Lower leg skin (tissue), 3 donors: ENCODE measurements at regions not wholly inside any gene's neighbourhood (a gene's known extent, or its start where the extent isn't known, plus 50 kb on each side); places are given as distances from the start of the nearest gene placed in this dataset.

Source experiments
- POLR2A ChIP-seq, 2 donors: fragments of 450-650 bp; IDR thresholded peaks; one replicate each; pipeline ENCODE4 v1.6.1; 2016 to 2017; ENCODE audit warnings: antibody characterized with exemption in 2 of 2, mild to moderate bottlenecking in 1 of 2, moderate library complexity in 1 of 2
- TF ChIP-seq, protein P1 (sequence below), 3 donors: fragments of 450-650 bp; IDR thresholded peaks; one replicate each; pipeline ENCODE4 v1.5.1; 2016; ENCODE audit warnings: antibody characterized with exemption in 3 of 3, mild to moderate bottlenecking in 3 of 3, moderate library complexity in 2 of 3

DNA sequence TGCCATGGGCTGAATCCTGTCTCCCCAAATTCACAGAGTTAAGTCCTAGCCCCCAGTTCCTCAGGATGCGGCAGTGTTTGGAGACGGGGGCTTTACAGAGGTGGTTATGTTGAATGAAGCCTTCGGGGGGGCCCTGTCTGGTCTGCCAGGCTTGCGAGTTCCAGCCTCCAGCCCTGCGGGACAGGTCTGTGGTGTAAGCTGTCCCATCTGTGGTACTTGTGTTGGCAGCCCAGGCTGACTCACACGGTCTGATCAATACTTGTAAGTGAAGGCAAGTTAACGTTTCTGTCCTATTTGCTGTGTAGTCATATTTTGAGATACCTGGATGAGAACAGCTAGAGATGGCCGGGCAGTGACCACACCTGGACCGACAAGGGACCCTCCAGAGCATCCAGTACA lies 51.8 kb upstream of the GPR31 start:
- TF ChIP-seq POLR2A (IDR thresholded peaks at IDR 0.05) = no peak
- TF ChIP-seq, protein P1, sequence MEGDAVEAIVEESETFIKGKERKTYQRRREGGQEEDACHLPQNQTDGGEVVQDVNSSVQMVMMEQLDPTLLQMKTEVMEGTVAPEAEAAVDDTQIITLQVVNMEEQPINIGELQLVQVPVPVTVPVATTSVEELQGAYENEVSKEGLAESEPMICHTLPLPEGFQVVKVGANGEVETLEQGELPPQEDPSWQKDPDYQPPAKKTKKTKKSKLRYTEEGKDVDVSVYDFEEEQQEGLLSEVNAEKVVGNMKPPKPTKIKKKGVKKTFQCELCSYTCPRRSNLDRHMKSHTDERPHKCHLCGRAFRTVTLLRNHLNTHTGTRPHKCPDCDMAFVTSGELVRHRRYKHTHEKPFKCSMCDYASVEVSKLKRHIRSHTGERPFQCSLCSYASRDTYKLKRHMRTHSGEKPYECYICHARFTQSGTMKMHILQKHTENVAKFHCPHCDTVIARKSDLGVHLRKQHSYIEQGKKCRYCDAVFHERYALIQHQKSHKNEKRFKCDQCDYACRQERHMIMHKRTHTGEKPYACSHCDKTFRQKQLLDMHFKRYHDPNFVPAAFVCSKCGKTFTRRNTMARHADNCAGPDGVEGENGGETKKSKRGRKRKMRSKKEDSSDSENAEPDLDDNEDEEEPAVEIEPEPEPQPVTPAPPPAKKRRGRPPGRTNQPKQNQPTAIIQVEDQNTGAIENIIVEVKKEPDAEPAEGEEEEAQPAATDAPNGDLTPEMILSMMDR (IDR thresholded peaks at IDR 0.05) = no peak
